ENCODE measurements at regions not wholly inside any gene's neighbourhood (a gene's known extent, or its start where the extent isn't known, plus 50 kb on each side); places are given as distances from the start of the nearest gene placed in this dataset.
"Not testable (repeated sequence)": the region's sequence is repeated elsewhere in the genome, so short reads cannot be mapped to it uniquely, and the experiment has no call there.

GRCh38 chr15:92805080-92805690 is 94.9 kb upstream of the CHD2 start:
- no peak overlapping the region for H3K4me3 Mint-ChIP-seq (ENCODE audit: low read depth, unreplicated experiment)
- DNase-seq: no peak
- H3K9me3 Mint-ChIP-seq (ENCODE audit: low read depth, unreplicated experiment): no peaks in the 10 kb centered on the region
- peaks cover 50% of the 10 kb centered on the region for H3K36me3 Mint-ChIP-seq (ENCODE audit: insufficient read depth, unreplicated experiment)
- H3K4me1 Mint-ChIP-seq (ENCODE audit: low read depth, unreplicated experiment): peaks cover 39% of the 10 kb centered on the region
- CTCF ChIA-PET: interaction anchor here (0.6 to 1.5 kb wide), 2 partner anchors 35 to 112 kb away, joined by 3 to 11 read pairs; no protein-coding TSS in a partner anchor
- H3K27ac Mint-ChIP-seq (ENCODE audit: unreplicated experiment): peak overlapping the region; percentile 88
- intact Hi-C loops (cut with micrococcal nuclease; ENCODE audit: unreplicated experiment): no loop called here
- BruUV-seq (replicated peaks): no TSS peak
- no peak for TF ChIP-seq CTCF (IDR thresholded peaks at IDR 0.05; ENCODE audit: unreplicated experiment)
- H3K27me3 Mint-ChIP-seq (ENCODE audit: unreplicated experiment): no peaks in the 10 kb centered on the region

GRCh38 chr15:92806171-92806570 is 94.0 kb upstream of the CHD2 start:
- Mint-ChIP-seq H3K36me3 (ENCODE audit: insufficient read depth, unreplicated experiment) (peaks cover 57% of the 10 kb centered on the region), H3K27ac (ENCODE audit: unreplicated experiment) (peak overlapping the region; percentile 63), H3K4me1 (ENCODE audit: low read depth, unreplicated experiment) (peaks cover 46% of the 10 kb centered on the region)
- CTCF ChIA-PET; H3K4me3 Mint-ChIP-seq (ENCODE audit: low read depth, unreplicated experiment); DNase-seq; intact Hi-C loops (cut with micrococcal nuclease; ENCODE audit: unreplicated experiment); H3K9me3 Mint-ChIP-seq (ENCODE audit: low read depth, unreplicated experiment); BruUV-seq (replicated peaks); H3K27me3 Mint-ChIP-seq (ENCODE audit: unreplicated experiment): not testable (repeated sequence)

GRCh38 chr15:92806763-92807162 is 93.4 kb upstream of the CHD2 start:
- H3K36me3 Mint-ChIP-seq (ENCODE audit: insufficient read depth, unreplicated experiment): peaks cover 57% of the 10 kb centered on the region
- H3K4me3 Mint-ChIP-seq (ENCODE audit: low read depth, unreplicated experiment): no peak overlapping the region
- CTCF ChIA-PET: no interaction called here
- TF ChIP-seq CTCF (IDR thresholded peaks at IDR 0.05; ENCODE audit: unreplicated experiment): no peak
- no peak for DNase-seq
- intact Hi-C loops (cut with micrococcal nuclease; ENCODE audit: unreplicated experiment): no loop called here
- H3K4me1 Mint-ChIP-seq (ENCODE audit: low read depth, unreplicated experiment): peaks cover 41% of the 10 kb centered on the region
- BruUV-seq (replicated peaks): no TSS peak
- no peaks in the 10 kb centered on the region for H3K27me3 Mint-ChIP-seq (ENCODE audit: unreplicated experiment)
- H3K9me3 Mint-ChIP-seq (ENCODE audit: low read depth, unreplicated experiment): no peaks in the 10 kb centered on the region
- H3K27ac Mint-ChIP-seq (ENCODE audit: unreplicated experiment): peak overlapping the region; percentile 63

GRCh38 chr15:92807971-92808571 is 92.1 kb upstream of the CHD2 start:
- no peak for TF ChIP-seq CTCF (IDR thresholded peaks at IDR 0.05; ENCODE audit: unreplicated experiment)
- peak overlapping the region; percentile 68 for H3K4me3 Mint-ChIP-seq (ENCODE audit: low read depth, unreplicated experiment)
- peaks cover 38% of the 10 kb centered on the region for H3K4me1 Mint-ChIP-seq (ENCODE audit: low read depth, unreplicated experiment)
- no peaks in the 10 kb centered on the region for H3K9me3 Mint-ChIP-seq (ENCODE audit: low read depth, unreplicated experiment)
- intact Hi-C loops (cut with micrococcal nuclease; ENCODE audit: unreplicated experiment): loop anchor here (1.0 kb wide), 1 partner anchor 110 kb away; no protein-coding TSS in a partner anchor
- peaks cover 57% of the 10 kb centered on the region for H3K36me3 Mint-ChIP-seq (ENCODE audit: insufficient read depth, unreplicated experiment)
- CTCF ChIA-PET: interaction anchor here (0.7 to 4.4 kb wide), 11 partner anchors 11 to 113 kb away, joined by 3 to 24 read pairs (median 15); partner anchors contain the start of gene CHD2
- no peaks in the 10 kb centered on the region for H3K27me3 Mint-ChIP-seq (ENCODE audit: unreplicated experiment)
- DNase-seq: peak; percentile 32
- H3K27ac Mint-ChIP-seq (ENCODE audit: unreplicated experiment): peak overlapping the region; percentile 90
- BruUV-seq (replicated peaks): TSS peak; percentile 72

All from Calu3 (cell line).